Left ventricle myocardium inferior (tissue), 1 donor: ENCODE measurements at regions not wholly inside any gene's neighbourhood (a gene's known extent, or its start where the extent isn't known, plus 50 kb on each side); places are given as distances from the start of the nearest gene placed in this dataset.

Experiments used
- DNase-seq: peaks from one replicate; pipeline ENCODE4 v3.0.0-alpha.2; 2020
- H3K27ac ChIP-seq: fragments of 200-600 bp; replicated peaks from 2 replicates; pipeline ENCODE4 v1.8.0; 2021
- H3K27me3 ChIP-seq: fragments of 200-600 bp; 2 replicates; pipeline ENCODE4 v1.8.0; 2021; ENCODE audit warnings: low read depth
- H3K36me3 ChIP-seq: fragments of 200-600 bp; 2 replicates; pipeline ENCODE4 v1.8.0; 2021
- H3K4me1 ChIP-seq: fragments of 200-600 bp; 2 replicates; pipeline ENCODE4 v1.8.0; 2021
- H3K4me3 ChIP-seq: fragments of 200-600 bp; 2 replicates; pipeline ENCODE4 v1.8.0; 2021; ENCODE audit warnings: mild to moderate bottlenecking, moderate library complexity
- H3K9me3 ChIP-seq: fragments of 200-600 bp; replicated peaks from 2 replicates; pipeline ENCODE4 v1.8.0; 2021
- CTCF ChIP-seq: fragments of 200-600 bp; IDR thresholded peaks from 2 replicates; pipeline ENCODE4 v1.8.0; 2021; ENCODE audit warnings: antibody characterized with exemption, mild to moderate bottlenecking, borderline replicate concordance
- intact Hi-C: fragments of 100-400 bp; cut with micrococcal nuclease; formaldehyde crosslinking; loops from one replicate; pipeline ENCODE4 v1.11.0; 2022
- donor health status: DM: no; HTN: yes; CAD: no; lungs with severe emphysema.

DNA sequence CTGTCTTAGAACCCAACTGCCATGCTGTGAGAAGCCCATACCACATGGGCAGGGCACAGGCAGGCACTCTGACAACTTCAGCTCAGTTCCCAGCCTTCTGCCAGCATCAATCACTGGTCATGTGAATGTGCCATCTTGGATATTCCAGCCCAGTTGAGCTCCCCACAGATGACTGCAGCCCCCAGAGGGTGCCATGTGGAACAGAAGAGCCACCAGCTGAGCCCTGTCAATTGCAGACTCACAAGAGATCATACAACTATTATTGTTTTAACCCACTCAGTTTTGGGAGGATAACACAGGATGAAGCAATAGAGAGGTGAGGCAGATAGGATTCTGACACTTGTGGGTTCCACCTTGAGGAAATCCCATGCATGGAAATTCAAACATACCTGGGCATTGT lies 78.4 kb upstream of the ZBTB40 start:
- no peaks in the 10 kb centered on the region for H3K36me3 ChIP-seq

DNA sequence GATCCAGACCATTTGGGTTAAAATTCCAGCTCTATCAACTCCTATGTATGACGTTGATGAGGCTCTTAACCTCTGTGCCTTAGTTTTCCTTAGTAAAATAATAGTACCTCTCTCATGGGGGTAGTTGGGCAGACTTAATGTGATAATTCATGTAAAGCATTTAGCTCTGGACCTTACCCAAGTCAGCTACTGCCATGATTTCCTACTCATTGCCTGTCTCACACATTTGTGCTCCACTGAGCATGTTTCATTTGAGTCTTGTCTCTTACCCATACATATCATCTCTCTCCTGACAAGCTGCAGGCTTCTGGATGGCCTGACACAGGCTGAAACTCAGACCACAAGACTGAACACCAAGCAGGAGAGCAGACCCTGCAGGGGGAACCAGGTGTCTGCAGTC lies 77.7 kb upstream of the ZBTB40 start:
- Histone ChIP-seq H3K36me3 (no peaks in the 10 kb centered on the region), H3K9me3 (peaks cover 10% of the 10 kb centered on the region), H3K4me1 (no peaks in the 10 kb centered on the region), H3K4me3 (no peak overlapping the region), H3K27me3 (peaks cover 71% of the 10 kb centered on the region), H3K27ac (no peak overlapping the region)
- TF ChIP-seq CTCF = no peak
- intact Hi-C loops = no loop called here
- no peak for DNase-seq

More for the DNA sequence above, 78.4 kb upstream of the ZBTB40 start:
- Histone ChIP-seq H3K4me1 (no peaks in the 10 kb centered on the region), H3K9me3 (peaks cover 10% of the 10 kb centered on the region), H3K27ac (no peak overlapping the region), H3K4me3 (no peak overlapping the region), H3K27me3 (peaks cover 71% of the 10 kb centered on the region)
- intact Hi-C loops = no loop called here
- DNase-seq = no peak
- TF ChIP-seq CTCF = no peak

- no peak for TF ChIP-seq CTCF
- H3K4me3 ChIP-seq = no peak overlapping the region
- H3K27ac ChIP-seq = no peak overlapping the region
- intact Hi-C loops = no loop called here
- H3K9me3 ChIP-seq = peaks cover 10% of the 10 kb centered on the region
- DNase-seq = no peak
- peaks cover 74% of the 10 kb centered on the region for H3K27me3 ChIP-seq
- no peaks in the 10 kb centered on the region for H3K4me1 ChIP-seq
- H3K36me3 ChIP-seq = no peaks in the 10 kb centered on the region
Observed at GRCh38 chr1:22375601-22376000, 76.0 kb upstream of the ZBTB40 start.

GRCh38 chr1:22376001-22376400 lies 75.7 kb upstream of the ZBTB40 start:
- H3K4me3 ChIP-seq = no peak overlapping the region
- no peaks in the 10 kb centered on the region for H3K36me3 ChIP-seq
- H3K27ac ChIP-seq = no peak overlapping the region
- intact Hi-C loops = no loop called here
- no peak for DNase-seq
- H3K4me1 ChIP-seq = no peaks in the 10 kb centered on the region
- TF ChIP-seq CTCF = no peak
- peaks cover 74% of the 10 kb centered on the region for H3K27me3 ChIP-seq
- H3K9me3 ChIP-seq = peaks cover 10% of the 10 kb centered on the region

GRCh38 chr1:22376546-22376945 lies 75.1 kb upstream of the ZBTB40 start:
- no peak overlapping the region for H3K27ac ChIP-seq
- DNase-seq = no peak
- no peaks in the 10 kb centered on the region for H3K4me1 ChIP-seq
- H3K36me3 ChIP-seq = no peaks in the 10 kb centered on the region
- intact Hi-C loops = no loop called here
- H3K4me3 ChIP-seq = no peak overlapping the region
- peaks cover 74% of the 10 kb centered on the region for H3K27me3 ChIP-seq
- H3K9me3 ChIP-seq = peaks cover 10% of the 10 kb centered on the region
- no peak for TF ChIP-seq CTCF

DNA sequence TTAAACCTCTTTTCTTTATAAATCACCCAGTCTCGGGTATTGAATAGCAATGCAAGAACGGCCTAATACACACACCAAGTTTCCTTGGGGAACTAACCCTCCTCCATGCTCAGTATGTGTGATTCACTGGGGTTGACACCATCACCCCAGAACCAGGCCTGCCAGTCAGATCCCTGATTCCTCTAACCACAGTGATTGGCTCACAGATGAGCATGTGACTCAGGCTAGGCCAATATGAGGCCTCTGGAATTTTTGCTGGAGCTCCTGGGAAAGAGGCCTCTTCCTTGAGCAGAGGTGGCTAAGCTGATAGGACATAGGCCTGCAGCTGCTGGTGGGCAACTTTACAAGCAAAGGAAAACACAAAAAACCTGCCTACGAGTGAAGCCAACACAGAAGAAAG lies 74.7 kb upstream of the ZBTB40 start:
- TF ChIP-seq CTCF = no peak
- H3K9me3 ChIP-seq = peaks cover 10% of the 10 kb centered on the region
- H3K4me3 ChIP-seq = no peak overlapping the region
- H3K36me3 ChIP-seq = no peaks in the 10 kb centered on the region
- no peak for DNase-seq
- peaks cover 72% of the 10 kb centered on the region for H3K27me3 ChIP-seq
- H3K27ac ChIP-seq = no peak overlapping the region
- no peaks in the 10 kb centered on the region for H3K4me1 ChIP-seq
- intact Hi-C loops = no loop called here
